ENCODE measurements at regions not wholly inside any gene's neighbourhood (a gene's known extent, or its start where the extent isn't known, plus 50 kb on each side); places are given as distances from the start of the nearest gene placed in this dataset.

DNA sequence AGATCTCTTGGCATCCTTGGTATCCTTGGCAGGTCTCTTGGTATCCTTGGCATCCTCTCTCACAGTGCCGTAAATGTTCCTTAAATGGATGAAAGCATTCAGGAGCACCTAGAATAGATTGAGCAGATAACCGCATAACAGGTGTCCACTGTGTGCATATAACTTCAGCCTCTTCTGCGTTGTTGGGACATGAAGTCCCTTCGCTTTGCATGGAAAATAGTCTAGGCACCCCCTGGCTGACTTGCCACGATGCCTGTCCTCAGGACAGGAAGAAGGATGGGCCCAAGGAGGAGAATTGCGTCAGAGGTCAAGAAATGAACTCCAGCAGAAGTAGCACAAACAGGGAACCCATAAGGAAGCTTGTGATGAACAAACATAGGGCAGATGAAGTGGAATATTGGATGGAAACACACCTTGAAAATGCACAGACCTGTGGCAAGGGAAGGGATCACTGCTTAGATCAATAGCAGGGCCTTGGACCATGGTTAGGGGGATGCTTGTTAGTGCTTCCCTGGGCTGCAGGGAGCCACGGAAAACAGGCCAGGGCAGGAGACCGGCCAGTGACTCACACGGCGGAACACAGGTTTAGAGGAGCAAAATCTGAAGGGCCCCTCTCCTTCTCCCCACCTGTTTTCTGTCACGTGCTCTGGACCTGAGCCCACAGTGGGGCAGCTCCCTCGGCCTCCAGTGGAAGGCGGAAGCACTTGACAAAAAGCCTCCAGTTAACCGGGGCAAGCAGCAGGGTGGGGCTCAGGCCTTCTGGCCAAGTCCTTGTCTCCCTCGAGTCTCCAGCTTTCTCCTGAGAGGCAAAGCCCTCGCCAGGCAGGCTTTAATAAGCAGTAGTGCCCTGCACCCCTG lies 99.2 kb upstream of the ASAP2 start:
- FAIRE-seq (no peak), DNase-seq (ENCODE audit: low spot score in 2 of 2) (no peak)

DNA sequence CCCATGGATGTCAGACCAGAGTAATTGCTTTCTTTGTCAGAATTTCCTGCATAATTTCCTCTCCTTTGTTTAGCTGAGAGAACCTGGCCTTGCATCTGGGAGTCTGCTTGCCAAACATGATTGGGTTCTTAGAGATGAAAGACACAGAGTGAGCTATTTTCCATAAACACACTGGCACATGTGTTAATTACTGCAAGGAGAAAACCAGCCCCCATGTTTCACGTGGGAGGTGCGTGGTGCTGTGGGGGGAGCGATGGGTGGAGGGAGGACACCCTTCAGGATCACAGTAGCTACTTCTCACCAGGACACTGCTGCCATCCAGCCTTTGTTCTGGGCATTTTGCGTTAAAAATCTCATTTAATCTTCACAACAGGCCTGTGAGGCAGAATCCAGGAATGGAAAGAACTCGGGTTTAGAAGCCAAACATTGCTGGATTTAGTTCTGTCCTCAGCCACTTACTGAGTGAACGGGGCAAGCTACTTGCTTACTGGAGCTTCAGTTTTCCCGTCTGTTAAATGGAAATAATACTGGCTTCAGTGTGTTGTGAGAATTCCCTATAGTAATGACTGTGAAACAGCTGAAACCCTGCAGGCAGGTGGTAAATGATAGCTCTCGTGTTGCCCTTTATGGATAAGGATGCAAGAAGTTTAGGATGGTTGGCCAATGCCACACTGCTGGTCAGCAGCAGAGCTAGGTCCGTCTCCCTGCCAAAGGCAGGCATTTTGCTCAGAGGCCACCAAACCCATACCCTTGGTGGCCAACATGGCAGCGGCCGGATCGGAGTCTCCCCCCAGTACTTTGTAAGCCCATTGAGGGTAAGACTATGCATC lies 100.1 kb upstream of the ASAP2 start:
- FAIRE-seq (no peak), DNase-seq (ENCODE audit: low spot score in 2 of 2) (peak in 1 of 2 donors; percentile 51)

DNA sequence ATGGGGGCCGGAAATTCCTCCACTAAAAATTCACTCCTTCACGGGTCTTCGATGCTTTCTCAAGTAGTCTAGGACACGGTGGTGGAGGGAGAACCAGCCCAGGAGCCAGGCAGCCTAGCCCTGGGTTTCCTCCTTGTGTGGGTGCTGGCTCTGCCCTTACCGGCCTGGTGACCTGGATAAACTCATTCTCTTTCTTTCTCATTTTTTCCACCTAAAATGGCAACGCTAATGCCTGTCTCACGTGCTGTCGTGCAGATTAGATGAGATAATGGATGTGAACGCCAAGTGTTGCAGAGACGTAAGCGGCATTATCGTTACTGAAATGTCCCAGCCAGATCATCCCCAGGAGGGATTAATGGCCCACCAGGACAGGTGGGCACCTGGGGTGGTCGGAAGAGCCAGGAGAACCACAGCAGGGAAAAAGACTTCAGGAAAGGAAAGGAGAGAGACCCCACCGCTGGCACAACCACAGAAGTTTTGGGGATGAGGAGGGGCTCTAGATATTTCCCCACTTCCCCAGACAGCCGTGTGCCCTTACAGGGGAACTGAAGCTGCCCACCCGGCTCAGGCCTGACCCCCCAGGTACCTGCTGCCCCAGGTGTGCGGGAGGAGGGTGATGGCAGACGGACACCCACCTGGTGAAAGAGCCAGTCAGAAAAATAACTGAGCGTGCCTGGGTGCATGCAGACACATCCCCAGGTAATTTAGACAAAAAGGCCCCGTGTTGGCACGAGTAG lies 100.8 kb upstream of the ASAP2 start:
- FAIRE-seq (no peak), DNase-seq (ENCODE audit: low spot score in 2 of 2) (no peak)

DNA sequence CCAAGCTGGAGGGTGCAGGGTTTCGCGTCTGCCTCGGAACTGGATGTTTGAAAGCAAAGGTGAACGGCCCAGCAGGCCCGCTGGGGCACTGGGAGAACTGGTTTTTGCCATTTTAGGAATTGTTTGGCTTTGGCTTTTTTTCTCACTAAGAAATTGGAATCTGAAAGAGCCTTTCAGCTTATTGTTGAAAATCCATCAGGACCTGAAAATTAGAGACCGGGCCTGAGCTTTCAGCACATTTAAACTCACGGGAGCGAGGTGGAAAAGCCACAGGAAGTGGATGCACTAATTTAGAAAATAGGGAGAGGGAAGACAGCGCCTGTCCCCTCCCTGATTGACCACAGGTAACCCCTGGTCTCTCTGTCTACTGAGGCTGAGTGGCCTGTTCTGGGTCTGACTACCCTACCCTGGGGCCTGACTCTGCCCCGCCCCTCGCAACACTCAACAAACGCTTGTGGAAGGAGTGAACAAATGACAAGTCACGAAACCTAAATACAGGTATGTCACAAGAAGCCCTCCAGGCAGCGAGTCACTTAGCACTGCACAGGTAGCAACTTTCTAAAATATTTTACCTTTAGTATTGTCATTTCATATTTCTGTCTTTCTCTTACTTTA lies 100.3 kb upstream of the MBOAT2 start:
- no peak for DNase-seq (ENCODE audit: low spot score in 2 of 2)
- no peak for FAIRE-seq

DNA sequence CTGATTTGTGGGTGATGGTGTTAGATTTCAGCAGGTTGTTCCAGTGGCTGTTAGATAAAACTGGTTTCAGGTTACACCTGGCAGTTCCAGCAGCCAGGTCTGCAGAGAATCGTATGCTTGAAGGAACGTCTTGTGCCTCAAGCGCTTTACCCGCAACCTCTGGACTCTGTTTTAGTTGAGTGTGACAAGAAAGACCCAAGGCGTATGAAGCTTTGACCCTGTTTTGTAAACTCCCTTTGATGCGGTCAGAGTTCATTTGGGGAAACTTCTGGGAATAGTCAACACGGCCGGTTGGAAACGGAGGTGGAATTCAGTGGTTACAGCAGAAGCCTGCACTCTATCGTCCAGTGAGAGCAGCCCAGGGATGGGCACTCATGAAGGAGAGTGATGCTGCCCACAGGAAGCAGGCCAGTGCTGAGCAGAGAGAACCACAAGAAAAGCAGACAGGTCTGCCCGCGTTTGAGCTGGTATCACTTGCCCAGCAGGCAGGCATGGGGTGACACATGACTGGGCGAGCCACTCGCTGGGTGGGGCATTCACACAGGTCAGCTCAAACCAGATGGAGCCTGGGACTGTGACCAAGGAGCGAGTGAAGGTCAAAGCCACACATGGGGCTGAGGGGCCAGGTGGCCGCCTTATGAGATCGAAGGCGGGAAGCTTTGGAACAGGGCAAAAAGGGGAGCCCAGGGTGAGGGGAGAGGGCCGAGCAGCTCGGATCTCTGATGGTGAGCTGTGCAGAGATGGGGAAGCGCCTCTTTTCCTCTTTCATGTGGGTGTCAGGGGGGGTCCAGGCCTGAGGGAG lies 99.6 kb upstream of the MBOAT2 start:
- DNase-seq (ENCODE audit: low spot score in 2 of 2) (no peak), FAIRE-seq (no peak)

DNA sequence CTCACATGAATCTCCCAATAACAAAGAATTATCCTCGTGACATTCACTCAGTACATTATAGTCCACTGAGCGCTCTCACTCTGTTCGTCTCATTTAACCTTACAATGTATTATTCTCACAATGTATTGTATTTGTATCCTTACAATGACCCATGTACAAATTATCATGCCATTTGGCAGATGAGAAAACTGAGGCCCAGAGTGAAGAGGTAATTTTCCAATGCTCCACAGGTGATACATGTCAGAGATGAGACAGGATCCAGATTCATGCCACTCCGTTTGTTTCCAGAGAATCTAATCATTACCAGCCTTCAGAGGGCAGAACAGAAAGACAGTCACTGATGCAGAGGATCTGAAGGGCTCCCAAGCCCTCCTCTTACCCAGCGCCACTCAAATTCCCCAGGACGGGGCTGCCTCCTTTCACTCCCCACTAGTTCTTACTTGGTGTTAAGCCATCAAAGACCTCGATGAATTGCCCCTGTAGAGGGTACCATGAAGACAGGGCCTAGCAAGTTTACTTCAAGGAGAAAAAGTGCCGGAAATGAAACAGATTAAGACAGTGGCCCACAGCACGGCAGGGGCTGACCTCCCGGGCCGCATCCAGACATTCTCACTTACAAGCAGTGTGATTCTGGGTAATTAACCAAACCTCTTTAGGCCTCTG lies 98.4 kb upstream of the MBOAT2 start:
- no peak for FAIRE-seq
- DNase-seq (ENCODE audit: low spot score in 2 of 2) = no peak

DNA sequence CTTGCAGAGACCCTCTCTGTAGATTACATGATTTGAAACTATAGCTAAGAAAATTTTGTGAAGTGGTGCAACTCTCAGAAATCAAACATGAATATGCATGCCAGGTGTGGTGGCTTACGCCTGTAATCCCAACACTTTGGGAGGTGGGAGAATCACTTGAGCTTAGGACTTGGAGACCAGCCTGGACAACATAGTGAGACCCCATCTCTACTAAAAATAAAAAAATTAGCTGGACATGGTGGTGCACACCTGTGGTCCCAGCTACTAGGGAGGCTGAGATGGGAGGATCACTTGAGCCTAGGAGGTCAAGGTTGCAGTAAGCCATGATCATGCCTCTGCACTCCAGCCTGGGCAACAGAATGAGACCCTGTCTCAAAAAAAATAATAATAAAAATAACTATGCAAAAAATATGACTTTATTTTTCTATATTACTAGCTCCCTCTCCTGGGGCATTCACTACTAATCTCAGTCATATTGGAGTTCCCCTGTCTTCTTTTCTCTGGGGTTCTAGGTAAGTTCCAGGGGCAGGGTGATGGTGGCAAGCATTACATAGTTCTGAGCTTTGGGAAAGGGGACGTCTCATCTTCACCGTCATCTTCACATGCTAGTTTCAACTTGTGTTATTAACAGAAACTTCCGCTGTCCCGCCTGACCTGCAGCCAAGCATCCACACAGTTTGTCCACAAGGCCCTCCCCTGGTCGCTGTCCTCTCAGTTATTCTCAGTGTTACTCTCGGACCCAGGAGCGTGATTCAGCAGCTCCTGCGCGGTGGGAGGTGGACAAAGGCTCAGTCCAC lies 96.8 kb upstream of the MBOAT2 start:
- DNase-seq (ENCODE audit: low spot score in 2 of 2) (no peak), FAIRE-seq (no peak)

DNA sequence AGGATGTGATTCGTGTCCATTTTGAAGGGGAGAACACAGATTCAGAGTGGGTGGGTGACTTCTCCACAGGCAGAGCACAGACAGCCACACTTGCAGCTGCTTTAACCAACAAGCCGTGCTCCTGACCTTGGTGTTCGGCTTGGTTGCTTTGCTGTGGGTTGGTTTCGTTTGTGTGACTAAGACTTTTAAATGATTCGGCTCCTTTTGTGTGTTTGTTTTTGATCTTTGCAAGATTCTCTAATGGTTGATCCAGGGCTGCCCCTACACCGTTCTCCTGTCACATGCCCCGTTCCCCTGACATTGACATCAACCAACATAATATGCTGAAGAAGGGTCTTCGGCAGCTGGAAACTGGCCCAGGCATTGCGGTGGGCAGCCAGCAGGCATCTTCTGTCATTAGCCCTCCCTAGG lies 95.9 kb upstream of the MBOAT2 start:
- FAIRE-seq (no peak), DNase-seq (ENCODE audit: low spot score in 2 of 2) (no peak)

DNA sequence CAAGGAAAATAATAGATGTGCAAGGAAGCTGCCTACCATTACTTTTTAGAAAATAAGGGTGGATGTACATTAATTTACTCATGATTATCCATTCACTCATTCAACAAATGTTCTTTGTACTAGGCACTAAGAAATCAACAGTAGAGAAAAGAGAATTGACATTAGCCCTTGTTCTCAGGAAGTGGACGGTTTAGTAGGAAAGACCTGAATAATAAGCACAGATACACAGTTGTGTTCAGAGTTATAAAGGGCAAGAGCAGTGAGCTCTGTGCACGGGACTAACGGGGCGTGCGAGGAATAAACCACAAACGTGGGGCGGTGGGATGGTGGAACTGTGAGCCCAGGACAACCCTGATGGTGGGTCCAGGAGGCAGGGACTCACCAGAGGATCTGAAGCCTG lies 94.4 kb upstream of the MBOAT2 start:
- DNase-seq (ENCODE audit: low spot score in 2 of 2) = no peak
- FAIRE-seq = no peak

DNA sequence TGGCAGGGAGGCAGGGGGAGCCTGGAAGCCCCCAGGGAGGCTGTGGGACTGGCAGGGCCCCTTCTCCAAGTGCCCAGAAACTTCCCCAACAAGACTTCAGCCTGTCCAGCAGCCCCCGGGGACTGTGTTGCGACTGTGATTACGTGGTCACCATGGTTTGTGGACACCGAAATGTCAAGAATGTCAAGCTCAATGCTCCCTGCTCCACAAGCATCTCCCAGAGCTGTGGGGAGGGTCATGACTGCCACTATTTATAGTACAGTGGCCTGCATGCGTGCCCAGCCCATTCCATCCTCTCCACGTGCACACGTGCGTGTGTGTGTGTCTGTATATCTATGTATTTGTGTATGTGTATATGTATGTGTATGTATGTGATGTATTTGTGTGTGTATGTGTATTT lies 93.8 kb upstream of the MBOAT2 start:
- no peak for FAIRE-seq
- no peak for DNase-seq (ENCODE audit: low spot score in 2 of 2)

DNA sequence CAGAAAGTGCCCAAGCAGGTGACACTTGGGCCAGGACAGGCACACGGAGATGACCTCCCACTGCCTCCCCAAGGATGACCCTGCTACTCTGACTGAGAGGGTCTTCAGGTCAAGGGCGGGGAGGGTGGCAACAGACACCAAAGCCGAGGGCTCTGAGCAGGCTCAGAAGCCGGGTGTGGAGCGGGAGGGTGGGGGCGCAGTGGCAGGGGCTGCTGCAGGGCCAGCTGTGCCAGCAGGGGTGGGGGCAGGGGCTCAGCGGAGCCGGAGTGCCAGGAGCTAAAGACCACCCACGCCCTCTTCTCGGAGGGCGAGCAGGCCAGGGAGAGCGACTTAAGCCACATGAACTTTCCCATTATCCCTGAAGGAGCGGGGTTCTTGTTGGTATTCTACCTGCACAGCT lies 93.3 kb upstream of the MBOAT2 start:
- DNase-seq (ENCODE audit: low spot score in 2 of 2) = no peak
- FAIRE-seq = no peak

DNA sequence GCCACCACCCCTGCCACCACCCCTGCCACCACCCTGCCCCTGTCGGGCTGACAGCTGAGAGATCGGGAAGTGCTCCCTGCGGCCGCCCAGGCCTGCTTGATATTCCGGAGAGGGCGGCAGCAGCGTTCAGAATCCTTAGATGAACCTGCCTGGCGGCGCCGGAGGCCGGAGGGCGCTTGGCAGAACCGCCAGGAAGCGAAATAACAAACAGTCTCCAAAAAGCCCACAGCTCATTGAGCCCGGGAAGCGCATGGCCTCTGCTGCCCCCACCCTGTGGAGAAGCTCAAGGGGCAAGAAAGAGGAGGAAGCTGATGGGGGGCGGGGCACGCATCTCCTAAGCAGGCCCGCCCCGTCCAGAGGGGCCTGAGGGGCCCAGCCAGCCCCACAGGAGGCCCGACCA lies 92.2 kb upstream of the MBOAT2 start:
- peak; percentile 64 to 80 for DNase-seq (ENCODE audit: low spot score in 2 of 2)
- FAIRE-seq = no peak

DNA sequence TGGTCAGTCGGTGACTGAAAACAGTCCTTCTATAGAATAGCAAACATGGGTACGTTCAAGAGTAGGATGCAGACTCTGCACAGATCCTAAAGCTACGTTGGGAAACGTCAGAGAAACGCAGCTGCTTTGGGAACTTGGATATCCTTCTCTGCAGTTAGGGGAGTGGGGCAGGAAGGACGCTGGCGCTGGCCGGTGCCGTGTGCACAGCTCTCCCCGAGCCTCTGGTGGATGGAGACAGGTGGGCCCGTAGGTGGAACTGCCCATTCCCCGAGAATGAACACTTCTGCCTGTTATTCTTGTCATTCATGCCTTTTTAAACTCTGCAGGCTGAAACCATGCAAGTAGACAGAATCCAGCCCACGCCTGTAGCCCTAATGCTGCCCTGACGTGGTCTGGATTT lies 91.7 kb upstream of the MBOAT2 start:
- no peak for FAIRE-seq

DNA sequence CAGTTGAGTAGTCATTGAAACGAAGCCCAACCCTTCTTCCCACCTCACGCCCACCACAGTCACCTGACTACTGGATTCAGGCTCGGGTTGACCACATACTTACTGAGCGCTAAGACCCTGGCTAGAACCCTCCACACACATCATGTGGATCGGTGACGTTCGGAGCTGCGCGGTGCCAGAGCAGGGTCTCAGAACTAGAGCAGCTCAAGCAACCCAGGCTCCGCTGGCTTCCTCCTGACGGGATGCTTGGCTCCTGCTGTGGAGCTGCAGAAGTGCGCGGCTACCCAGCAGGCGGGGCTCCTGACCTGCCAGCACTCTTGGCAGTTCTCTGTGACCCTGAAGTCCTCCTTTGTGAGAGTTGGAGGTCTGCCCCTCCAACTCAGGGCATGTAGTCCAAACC lies 90.6 kb upstream of the MBOAT2 start:
- FAIRE-seq (no peak), DNase-seq (ENCODE audit: low spot score in 2 of 2) (no peak)

More for the DNA sequence above, 91.7 kb upstream of the MBOAT2 start:
- no peak for DNase-seq (ENCODE audit: low spot score in 2 of 2)

DNA sequence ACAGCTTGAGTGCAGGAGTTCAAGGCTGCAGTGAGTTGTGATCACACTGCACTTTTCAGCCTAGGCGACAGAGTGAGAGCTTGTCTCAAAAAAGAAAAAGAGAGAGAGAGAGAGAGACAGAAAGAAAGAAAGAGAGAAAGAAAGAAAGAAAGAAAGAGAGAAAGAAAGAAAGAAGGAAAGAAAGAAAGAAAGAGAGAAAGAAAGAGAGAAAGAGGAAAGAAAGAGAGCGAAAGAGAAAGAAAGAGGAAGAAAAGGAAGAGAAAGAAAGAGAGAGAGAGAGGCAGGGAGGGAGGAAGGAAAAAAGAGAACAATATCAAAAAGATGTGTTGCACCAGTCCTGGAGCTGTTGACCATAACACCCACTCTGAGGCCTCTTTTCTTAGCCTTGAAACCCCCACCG lies 89.8 kb upstream of the MBOAT2 start:
- FAIRE-seq (no peak), DNase-seq (ENCODE audit: low spot score in 2 of 2) (no peak)

DNA sequence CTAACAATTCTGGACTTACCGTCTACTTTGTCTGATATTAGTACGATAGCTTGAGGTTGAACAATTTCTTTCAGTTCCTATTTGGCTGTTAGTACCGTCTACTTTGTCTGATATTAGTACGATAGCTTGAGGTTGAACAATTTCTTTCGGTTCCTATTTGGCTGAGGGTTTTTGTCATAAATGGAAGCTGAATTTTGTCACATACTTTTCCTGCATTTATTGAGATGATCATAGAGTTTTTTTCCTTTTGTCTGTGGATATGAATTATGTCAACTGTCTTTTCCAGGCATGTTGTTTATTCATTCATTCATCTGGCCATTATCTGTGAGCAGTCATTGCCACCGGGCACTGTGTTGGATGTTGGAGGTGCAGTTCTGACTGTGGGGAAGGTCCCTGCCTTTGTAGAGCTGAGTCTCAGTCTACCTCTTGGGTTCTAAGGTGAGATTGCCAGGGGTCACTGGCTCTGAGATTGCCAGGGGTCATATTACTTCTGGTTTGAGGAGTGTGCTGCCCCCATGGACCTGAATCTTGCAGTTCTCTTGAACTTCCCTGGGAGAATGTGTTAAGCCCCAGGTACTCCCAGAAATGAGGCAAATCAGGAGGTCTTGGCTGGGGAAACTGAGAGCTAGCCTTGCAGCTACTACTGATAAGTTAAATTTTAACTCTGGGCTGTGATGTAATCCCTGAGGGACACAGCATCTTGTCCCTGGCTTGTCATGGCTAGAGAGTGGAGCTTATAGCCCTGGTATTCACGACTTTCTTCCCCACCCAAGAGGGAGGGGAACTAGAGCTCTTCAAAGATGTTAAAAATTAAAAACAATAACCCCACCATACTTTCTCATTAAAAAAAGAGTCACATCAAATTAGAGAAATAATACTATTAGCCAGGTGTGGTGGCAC lies 89.1 kb upstream of the MBOAT2 start:
- no peak for FAIRE-seq
- DNase-seq (ENCODE audit: low spot score in 2 of 2) = no peak

DNA sequence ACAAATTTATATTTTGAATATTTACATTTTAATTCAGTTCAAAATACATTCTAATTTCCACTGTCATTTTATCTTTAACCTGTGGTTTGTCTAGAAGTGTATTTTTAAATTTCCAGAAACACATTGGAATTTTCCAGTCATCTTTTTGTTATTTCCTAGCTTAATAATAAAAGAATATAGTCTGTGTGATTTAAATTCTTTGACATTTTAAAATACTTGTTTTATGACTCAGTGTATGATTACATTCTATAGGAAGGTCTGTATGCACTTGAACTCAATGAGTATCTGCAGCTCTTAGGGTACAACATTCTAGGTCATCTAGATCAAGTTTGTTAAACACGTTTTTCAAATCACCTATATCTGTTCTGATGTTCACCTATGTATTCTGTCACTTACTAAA lies 88.3 kb upstream of the MBOAT2 start:
- no peak for DNase-seq (ENCODE audit: low spot score in 2 of 2)
- peak; percentile 6 for FAIRE-seq
